NCI-H1930 (cell line): ENCODE measurements at regions not wholly inside any gene's neighbourhood (a gene's known extent, or its start where the extent isn't known, plus 50 kb on each side); places are given as distances from the start of the nearest gene placed in this dataset.
"Not testable (repeated sequence)": the region's sequence is repeated elsewhere in the genome, so short reads cannot be mapped to it uniquely, and the experiment has no call there.

Experiments used
- DNase-seq, 2 experiments: peaks; one replicate each; lab custom pipeline; 2025; lab: John Stamatoyannopoulos, UW

DNA sequence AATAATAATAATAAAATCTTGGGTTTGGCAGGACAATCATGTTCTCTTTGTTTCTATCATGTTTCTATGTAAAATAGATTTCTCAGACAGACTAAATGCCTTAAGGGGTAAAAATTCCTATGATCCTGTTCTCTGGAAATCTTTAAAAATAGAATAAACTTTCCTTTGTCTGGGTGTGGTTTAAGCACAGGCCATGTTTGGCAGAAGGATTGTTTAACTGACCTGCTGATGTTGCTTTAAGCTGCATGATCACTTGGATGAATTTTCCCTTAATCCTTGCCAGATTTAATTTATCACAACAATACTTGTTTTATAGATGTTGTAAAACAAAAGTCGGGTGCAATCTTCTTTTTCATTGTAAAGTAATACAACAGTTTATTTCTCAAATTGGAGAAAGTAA, 341.7 kb upstream of the FAT1 start:
- DNase-seq: no peak

DNA sequence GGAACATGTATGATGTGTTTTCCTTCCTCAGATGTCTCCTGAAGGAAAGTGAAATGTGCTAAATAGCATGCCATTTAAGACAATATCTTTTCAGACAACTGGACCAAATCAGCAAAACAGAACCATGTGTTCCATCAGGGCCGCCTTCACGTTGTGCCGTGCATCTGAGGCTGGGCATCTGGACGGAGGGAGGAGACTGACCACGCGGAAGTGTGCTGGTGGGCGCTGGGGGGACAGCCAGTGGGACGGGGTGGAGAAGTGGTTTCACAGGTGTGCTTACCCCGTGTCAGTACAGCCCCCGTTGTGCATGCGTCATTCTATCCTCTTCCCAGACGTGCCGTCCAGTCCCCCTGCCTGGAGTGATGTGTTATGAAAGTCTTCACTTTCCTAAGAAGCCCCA, 342.1 kb upstream of the FAT1 start:
- DNase-seq: no peak

DNA sequence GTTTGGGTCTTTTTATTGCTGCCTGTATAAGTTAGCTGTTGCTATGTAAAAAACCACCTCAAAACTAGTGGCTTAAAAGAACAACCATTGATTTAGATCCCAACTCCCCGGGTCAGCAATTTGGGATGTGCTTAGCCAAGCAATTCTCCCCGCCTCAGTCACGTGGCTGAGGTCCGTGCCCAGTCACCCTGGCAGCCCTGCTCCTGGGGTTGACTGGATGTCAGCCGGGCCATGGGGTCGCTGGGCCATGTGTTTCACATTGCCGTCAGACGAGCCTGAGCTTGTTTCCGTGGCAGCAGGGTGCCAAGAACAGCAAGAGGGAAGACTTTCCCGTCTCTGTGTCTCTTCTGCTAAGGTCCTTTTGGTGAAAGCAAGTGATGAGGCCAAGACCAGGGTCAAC, 345.7 kb upstream of the FAT1 start:
- no peak for DNase-seq

DNA sequence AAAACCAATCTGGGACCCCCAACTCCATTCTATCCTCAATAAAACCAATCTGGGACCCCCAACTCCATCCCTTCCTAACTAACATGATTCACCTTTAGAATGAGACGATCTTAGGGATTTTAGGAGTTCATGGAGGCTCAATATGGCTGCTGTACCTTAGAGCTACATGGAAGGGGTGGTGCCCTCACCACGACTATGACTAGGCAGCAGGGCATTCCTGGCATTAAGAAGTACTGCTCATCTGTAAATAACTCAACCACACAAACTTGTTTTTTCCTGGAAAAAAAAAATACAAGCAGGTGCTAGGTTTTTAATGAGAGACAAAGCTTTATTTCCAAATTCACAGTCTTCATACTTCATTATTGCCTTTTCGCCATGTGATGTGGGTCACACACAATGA, 346.5 kb upstream of the FAT1 start:
- DNase-seq: no peak

DNA sequence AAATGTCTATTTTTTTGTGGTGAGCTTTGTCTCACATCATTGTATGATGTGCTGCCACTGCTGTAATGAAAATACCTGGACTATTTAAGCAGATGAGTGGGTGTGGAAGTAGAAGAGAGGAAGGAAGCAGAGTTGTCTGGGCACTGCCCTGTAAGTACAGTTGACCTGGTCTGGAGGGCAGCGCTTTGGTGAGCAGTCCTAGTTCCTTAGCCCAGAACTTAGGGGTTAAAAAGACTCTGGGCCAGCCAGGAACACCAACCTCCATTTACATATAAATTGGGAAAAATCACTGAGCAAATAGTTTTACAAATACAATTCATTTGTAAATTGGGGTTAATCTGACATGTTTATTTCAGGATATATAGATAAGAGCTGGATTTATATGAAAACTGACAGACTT, 347.1 kb upstream of the FAT1 start:
- no peak for DNase-seq

DNA sequence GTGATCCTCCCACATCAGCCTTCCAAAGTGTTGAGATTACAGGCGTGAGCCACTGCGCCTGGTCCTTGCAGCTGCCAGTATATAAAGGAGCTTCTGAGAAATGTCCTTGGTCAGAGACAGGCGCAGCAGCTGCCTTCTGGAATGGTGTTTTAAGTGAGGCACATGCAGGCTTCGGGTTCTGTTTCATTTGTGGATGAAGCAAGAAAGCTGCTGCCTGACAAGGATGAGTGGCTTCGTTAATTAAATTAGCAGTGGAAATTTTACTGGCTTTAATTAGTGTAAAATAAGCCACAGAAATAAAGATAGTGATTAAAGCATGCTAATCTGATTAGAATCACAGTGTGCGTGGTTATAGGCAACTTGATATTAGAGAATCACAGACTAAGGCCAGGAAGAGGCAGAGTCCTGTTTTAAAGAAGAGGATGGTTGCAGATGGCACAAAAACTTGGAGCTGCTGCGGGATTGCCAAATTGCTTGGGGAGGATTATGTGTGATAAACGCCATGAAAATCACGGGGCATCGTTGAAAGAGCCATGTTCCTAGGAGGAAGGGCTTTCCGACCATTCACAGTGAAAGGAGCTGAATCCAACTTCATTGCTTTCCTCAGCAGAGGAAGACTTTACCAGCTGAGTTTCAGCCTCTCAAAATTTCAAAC, 348.4 kb upstream of the FAT1 start:
- DNase-seq: no peak

DNA sequence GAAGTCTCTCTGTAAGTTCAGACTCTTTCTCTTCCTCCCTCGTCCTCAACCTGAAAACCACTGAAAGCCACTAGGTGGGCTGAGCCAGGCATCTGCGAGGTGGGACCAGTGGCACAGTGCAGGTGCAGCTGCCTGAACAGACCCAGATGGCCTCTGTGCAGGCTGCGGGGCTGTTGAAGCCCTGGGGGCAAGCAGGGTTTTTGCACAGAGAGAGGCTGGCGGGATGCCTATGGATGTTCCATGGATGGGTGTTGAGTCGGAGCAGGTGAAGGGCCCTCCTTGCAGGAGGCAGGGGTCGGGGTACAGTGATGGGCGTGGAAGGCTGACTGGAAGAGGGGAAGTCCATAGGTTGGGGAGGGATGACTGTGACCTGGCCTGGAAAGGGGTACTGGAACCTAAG, 350.2 kb upstream of the FAT1 start:
- DNase-seq: no peak

DNA sequence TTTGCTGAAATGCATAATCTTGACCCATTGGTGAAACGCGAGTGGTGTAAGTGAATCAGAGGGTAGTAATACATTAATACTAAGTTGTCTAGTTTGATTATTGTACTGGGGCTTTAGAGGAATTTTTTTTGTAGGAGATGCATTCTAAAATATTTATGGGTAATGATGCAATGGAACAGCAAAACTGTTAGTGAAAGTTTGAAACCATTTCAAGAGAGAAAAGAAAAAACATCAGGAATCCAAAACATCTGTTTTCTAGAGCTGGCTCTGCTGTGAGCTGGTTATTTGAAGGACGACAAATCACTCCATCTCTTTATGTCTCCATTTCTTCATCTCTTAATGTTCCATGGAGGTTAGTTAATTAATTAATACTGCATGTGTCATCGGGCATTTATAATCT, 351.9 kb upstream of the FAT1 start:
- DNase-seq: no peak

DNA sequence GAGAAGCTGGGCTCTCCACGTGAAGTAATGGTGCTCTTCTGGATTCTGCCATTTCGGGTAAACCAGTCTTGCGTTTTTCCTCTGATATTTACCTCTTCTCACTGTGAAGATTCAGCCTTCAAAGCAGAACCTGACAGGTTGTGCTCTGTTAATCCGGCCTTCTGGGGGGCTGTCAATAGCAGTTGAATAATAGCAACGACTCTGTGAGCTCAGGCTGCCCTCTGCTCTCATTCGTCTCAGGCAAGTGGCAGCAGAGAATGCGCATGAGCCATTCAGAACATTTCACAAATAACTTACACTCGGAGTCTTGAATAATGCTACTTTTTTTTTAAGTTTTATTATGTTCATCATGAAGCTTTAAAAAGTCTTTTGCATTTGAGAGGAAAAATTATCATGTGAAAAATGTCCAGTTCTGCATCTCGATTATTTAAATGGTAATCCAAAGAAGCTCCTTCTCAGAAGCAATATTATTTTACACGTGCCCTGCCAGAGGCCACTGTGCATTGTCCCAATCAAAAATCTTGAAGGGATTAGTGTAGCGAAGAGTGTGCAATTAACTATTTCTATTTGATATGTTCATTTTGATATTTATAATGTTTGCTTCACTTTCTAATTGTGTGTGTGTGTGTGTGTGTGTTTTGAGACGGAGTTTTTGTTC, 354.2 kb upstream of the FAT1 start:
- no peak for DNase-seq

DNA sequence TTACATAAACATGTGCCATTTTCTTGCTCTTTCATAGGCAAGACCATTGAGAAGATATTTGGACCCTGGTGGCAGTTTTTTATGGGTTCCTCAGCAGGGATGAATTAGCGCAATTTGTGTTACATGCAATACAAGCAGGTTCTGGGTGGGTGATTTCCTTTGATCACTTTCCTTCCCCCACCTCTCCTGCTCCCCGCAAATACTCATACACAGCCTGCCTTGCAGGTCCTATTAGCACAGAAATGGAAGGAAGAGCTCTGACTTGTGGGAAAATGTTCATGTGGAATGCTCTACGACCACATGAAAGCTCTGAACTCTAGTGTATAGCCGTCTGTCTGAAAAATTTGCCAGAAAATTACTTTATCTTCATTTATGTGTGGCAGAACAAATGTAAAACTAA, 361.0 kb upstream of the FAT1 start:
- DNase-seq: no peak

DNA sequence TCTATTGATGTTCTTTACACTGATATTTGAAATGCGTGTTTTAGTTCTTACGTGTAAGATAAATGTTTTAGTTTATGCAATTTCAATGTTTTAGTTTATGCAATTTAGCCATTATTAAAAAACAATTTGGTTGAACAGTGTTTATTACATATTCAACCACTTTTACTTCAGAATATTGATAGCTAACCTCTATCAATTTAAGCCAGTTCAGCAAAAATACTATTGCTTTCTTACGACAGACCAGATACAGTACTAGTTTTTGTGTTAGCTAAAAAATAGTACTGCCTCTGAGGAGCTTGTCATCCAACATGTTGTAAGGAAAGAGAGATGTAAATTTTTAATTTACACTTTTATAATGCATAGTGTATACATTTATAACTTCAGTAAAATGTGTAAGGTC, 361.7 kb upstream of the FAT1 start:
- no peak for DNase-seq

DNA sequence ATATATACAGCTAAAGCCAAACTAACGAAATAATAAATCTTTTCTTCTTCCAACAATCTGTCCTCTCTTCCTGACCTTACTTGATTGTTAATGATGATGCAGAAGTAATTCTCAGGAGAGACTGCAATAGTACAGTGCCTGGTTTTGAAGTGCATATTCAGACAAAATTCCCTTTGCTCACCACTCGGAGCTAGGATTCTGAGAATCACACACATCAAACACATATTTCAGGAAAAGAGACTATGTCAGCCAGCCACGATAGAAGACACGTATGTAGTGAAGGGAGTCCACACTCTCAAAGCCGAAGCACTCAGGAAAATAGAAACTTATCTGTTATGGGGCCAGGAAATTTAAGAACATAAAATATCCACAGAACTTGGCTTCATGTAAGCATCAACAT, 362.5 kb upstream of the FAT1 start:
- DNase-seq: no peak

DNA sequence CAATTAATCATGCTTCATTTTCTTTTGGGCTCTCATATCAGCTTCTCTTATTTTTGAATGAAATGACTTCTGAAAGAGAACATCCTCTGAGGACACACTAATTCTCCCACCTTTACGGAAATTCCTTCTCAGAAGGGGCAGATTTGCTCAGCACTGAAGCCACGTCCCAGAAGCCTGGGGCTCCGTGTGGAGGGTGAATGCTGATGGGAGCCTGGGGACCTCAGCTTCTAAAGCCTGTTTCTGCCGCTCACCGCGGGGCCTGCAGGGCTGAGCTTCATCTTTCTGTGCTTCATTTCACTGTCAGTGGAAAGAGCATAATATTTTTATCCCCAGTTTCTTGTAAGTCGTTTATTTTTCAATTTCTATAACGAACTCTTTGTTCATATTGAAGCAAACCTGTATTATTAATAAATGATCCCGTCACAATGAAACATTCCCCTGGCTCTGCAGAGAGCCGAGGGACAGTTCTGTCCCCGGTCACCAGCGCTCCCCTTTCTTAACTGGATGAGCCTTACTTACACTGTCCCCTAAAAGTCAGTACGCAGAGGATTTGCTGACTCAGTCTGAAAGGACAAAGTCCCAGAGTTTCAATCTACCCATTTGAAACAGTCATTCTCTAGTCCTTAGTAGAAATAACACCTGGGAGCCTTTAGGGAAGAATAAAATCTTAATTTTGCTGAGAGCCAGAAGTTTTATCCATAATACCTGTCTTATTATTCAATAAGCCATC, 364.6 kb upstream of the FAT1 start:
- no peak for DNase-seq

DNA sequence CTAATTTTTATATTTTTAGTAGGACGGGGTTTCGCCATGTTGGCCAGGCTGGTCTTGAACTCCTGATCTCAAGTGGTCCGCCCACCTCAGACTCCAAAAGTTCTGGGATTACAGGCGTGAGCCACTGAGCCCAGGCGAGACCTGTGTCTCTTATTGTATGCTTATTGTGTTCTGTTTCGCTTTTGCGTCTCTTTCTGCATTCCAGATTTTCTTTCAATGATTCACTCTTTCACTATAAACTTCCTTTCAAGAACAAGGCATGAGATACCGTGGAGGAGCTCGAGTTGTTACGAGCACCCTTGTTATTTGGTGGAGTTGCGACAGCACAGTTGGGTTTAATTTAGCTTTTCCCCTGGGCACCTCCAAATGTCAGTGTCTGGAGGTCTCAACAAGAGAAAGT, 366.7 kb upstream of the FAT1 start:
- no peak for DNase-seq

DNA sequence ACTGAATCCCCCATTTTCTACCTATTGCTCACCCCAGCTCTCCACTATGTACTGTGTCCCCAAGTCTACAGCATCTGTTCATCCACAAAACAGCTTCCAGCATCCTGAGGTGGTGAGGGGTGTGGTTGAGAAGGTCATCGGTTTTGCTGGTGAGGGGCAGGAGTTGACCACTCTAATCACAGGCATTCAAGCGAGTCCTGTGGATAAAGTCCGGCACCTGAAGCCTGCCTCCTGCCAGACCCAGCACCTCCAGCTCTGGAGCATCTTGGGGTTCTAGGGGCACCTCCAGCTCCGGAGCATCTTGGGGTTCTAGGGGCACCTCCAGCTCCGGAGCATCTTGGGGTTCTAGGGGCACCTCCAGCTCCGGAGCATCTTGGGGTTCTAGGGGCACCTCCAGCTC, 367.2 kb upstream of the FAT1 start:
- DNase-seq: not testable (repeated sequence)

DNA sequence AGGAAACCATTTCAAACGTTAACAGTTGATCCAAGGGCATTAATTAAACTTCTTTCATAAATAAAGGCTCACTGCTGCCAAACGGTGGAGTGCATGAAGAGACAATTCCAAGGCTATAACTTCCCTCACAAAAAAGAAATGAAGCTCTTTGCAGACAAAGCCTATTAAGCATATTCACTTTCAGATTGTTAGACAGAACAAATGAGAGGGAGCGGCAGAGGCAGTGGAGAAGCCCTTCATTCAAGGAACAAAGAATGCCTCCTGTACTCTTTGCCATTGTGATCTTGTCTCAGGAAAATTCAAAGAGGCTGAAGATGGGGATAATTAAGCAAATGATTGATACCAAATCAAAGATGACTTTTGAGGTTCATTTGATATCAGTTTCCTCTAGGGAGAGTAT, 370.5 kb upstream of the FAT1 start:
- no peak for DNase-seq

DNA sequence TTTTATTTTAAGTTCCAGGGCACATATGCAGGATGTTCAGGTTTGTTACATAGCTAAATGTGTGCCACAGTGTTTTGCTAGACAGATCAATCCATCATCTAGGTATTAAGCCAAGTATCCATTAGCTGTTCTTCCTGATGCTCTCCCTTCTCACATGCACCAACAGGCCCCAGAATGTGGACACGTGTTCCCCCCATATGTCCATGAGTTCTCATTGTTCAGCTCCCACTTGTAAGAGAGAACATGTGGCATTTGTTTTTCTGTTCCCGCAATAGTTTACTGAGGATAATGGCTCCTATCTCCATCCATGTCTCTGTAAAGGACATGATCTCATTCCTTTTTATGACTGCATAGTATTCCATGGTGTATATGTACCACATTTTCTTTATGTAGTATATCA, 374.8 kb upstream of the FAT1 start:
- no peak for DNase-seq

DNA sequence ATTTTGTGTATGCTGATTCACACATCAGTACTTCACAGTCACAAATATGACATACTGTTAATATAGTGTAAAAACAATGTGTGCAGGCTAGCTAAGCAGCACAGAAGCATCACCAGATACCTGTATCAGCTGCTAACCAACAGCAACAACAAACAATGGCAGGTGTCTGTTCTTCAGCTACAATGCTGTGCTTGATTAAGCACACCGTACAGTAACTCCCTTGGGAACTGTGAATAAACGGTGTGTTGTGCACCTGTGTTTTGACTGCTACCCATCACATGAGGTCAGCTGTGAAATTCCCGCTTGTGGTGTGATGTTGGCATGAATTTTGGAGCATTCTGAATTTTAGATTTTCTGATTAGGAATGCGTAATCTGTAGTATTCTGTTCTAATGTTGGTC, 379.7 kb upstream of the FAT1 start:
- peak; percentile 43 to 82 for DNase-seq

DNA sequence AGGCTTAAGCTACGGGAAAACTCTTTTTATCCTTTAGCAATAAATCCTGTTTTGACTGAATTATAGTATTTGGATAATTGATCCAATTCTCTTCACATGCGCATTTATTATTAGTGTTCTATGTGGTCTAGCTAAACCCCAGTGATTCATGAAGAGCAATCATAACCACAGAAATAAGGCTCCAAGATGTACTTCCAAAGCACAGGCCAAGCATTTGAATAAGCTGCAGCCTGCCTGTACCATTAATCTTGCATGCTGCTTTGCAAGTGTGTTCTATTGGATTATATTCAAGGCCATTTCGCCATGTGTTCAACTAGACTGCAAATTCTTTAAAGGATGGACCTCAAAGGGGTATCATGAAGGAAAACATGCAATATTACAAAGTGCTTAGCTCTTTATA, 385.2 kb upstream of the FAT1 start:
- no peak for DNase-seq

DNA sequence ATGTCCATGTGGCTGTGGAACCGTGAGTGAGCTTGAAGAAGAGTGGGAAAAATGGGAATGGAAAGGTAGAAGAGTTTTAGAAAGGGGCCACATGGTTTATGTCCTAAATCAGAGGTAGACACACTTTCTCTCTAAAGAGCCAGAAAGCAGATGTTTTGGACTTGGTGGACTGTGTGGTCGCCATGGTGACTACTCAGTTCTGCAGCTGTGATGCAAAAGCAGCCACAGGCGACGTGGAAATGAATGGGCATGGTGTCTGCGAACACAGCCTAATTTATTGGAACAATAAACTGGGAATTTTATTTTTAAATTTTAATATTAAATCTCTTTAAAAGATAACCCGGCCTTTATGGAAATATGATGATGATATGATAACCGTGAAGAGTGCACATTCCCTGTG, 386.0 kb upstream of the FAT1 start:
- DNase-seq: no peak

DNA sequence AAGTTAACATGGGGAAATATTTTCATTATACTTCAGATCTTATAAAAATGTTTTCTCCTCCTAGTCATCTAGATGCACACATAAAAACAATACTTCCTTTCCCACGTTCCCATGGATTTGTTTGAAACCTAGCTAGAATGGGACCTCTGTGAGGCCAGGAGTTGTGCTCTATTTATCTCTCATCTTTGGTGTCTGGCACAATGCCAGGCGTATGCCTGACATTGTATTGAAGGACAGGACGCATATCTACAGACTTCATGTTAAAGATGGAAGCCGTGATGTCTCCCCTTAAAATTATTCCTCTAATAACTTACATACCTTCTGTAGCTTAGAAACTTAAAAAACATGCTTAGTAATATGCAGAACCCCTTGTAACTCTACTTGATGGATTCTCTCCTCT, 394.5 kb upstream of the FAT1 start:
- DNase-seq: no peak

DNA sequence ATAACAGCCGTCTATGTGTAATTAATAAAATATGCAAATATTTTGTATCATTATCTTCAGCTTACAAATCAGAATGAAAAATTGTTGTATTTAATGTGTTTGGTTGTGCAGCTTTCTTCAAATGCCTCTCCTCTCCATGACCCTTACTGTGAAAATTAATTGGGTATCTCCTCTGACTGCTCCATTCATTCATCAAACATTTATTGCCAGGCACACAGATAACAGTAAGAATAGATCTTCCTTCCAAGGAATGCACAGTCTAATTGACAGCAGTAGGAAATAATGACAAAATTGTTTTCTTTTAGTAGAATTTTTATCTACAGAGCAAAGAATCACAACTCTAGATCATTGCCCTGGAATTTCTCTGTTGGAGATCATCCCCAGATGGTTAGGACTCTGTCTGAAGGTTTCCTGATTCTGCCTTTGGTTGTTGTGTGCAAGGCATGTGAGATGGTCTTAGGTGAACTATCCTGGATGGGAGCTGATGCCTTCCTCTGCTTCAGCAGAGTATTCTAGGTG, 395.0 kb upstream of the FAT1 start:
- DNase-seq: no peak

DNA sequence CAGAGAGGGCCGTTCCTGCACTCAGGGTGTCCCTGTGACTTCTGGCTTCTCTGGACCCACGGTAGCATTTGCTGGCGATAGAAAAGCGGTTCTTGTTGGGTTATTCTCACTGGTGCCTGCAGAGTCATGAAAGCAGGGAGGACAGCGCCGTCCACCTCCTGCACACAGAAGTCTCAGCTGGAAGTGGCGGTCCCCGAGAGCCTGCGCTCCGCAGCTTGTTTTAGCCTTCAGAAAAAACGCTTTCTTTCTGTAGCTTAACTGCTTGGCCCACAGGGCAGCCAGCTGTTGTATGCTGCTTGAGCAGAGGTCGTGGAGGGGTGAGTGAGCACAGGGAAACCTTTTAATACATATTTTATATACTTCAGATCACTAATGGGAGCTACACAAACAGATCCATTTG, 400.7 kb upstream of the FAT1 start:
- no peak for DNase-seq
